Activated naive CD8-positive, alpha-beta T cell (primary cell): ENCODE measurements at regions not wholly inside any gene's neighbourhood (a gene's known extent, or its start where the extent isn't known, plus 50 kb on each side); places are given as distances from the start of the nearest gene placed in this dataset.

ENCODE experiments used
- H3K27ac Mint-ChIP-seq: one replicate; pipeline ENCODE4 v1.8.0; 2021; ENCODE audit warnings: mixed read lengths
- H3K27me3 Mint-ChIP-seq: one replicate; pipeline ENCODE4 v1.8.0; 2021; ENCODE audit warnings: mixed read lengths
- H3K36me3 Mint-ChIP-seq: one replicate; pipeline ENCODE4 v1.8.0; 2021; ENCODE audit warnings: mixed read lengths
- H3K4me1 Mint-ChIP-seq: one replicate; pipeline ENCODE4 v1.8.0; 2021; ENCODE audit warnings: low read depth, mixed read lengths
- H3K4me3 Mint-ChIP-seq: one replicate; pipeline ENCODE4 v1.8.0; 2021; ENCODE audit warnings: mild to moderate bottlenecking, mixed read lengths
- H3K9me3 Mint-ChIP-seq: one replicate; pipeline ENCODE4 v1.8.0; 2021; ENCODE audit warnings: low read depth, mixed read lengths

GRCh38 chr9:20139763-20140290, 351.0 kb upstream of the SLC24A2 start:
- Mint-ChIP-seq H3K27me3 (peaks cover 2% of the 10 kb centered on the region), H3K4me3 (no peak overlapping the region), H3K4me1 (peaks cover 7% of the 10 kb centered on the region), H3K9me3 (no peaks in the 10 kb centered on the region), H3K36me3 (peaks cover 2% of the 10 kb centered on the region), H3K27ac (no peak overlapping the region)

DNA sequence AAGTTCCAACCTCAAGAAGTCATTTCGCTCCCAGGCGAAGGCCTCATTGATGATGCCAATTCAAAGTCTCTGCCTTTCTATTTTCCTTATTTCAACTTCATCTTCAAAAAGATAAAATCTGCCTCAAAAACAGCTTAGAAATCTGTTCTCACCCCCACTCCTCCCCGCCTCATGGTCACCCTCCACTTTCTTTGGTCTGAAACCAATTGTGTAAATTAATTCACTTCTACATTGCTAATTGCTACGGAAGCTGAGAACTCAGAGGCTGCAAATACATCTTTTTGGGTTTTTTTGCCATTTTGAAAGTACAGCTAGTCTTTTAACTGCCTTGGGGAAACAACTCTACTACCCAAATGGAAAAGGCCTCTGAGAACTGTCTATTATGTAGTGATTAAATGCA, 350.0 kb upstream of the SLC24A2 start:
- no peaks in the 10 kb centered on the region for H3K9me3 Mint-ChIP-seq
- no peaks in the 10 kb centered on the region for H3K36me3 Mint-ChIP-seq
- no peak overlapping the region for H3K27ac Mint-ChIP-seq
- H3K27me3 Mint-ChIP-seq, result no peaks in the 10 kb centered on the region
- no peak overlapping the region for H3K4me3 Mint-ChIP-seq
- peaks cover 2% of the 10 kb centered on the region for H3K4me1 Mint-ChIP-seq

DNA sequence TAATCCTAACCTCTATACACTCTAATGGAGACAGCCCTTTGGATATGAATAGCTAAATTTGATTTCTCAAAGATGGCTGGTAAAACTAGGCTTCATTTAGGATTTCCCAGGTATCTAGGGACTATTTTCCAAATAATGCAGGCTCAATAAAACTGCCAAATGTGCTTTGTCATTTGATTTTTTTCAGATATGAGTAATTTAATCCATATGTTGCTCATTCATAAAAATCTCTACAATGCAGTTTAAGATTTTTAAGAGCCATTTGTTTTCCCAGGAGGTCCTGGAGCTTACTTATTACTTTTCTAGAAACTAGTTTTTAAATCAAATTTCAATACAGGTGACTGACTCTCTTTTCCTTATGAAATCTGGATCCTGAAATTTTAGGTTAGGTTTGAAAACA, 349.3 kb upstream of the SLC24A2 start:
- Mint-ChIP-seq H3K36me3 (no peaks in the 10 kb centered on the region), H3K27ac (no peak overlapping the region), H3K4me1 (no peaks in the 10 kb centered on the region), H3K9me3 (no peaks in the 10 kb centered on the region), H3K4me3 (no peak overlapping the region), H3K27me3 (no peaks in the 10 kb centered on the region)

- Mint-ChIP-seq H3K27ac (no peak overlapping the region), H3K36me3 (no peaks in the 10 kb centered on the region), H3K4me3 (no peak overlapping the region), H3K9me3 (no peaks in the 10 kb centered on the region), H3K4me1 (no peaks in the 10 kb centered on the region), H3K27me3 (no peaks in the 10 kb centered on the region)
These were observed 348.6 kb upstream of the SLC24A2 start for GRCh38 chr9:20137425-20137824.

- H3K9me3 Mint-ChIP-seq, result no peaks in the 10 kb centered on the region
- peaks cover 9% of the 10 kb centered on the region for H3K4me1 Mint-ChIP-seq
- no peaks in the 10 kb centered on the region for H3K27me3 Mint-ChIP-seq
- H3K36me3 Mint-ChIP-seq, result no peaks in the 10 kb centered on the region
- no peak overlapping the region for H3K27ac Mint-ChIP-seq
- H3K4me3 Mint-ChIP-seq, result no peak overlapping the region
These were observed 346.4 kb upstream of the SLC24A2 start for GRCh38 chr9:20135119-20135697.

- Mint-ChIP-seq H3K4me3 (no peak overlapping the region), H3K36me3 (no peaks in the 10 kb centered on the region), H3K9me3 (no peaks in the 10 kb centered on the region)
These were observed 336.9 kb upstream of the SLC24A2 start for GRCh38 chr9:20125727-20126126.

GRCh38 chr9:20119566-20119965, 330.7 kb upstream of the SLC24A2 start:
- H3K27me3 Mint-ChIP-seq, result no peaks in the 10 kb centered on the region
- no peak overlapping the region for H3K27ac Mint-ChIP-seq
- H3K36me3 Mint-ChIP-seq, result peaks cover 10% of the 10 kb centered on the region
- H3K9me3 Mint-ChIP-seq, result peaks cover 16% of the 10 kb centered on the region
- H3K4me3 Mint-ChIP-seq, result no peak overlapping the region
- no peaks in the 10 kb centered on the region for H3K4me1 Mint-ChIP-seq

More at GRCh38 chr9:20125727-20126126, 336.9 kb upstream of the SLC24A2 start:
- H3K4me1 Mint-ChIP-seq, result peaks cover 6% of the 10 kb centered on the region
- H3K27me3 Mint-ChIP-seq, result no peaks in the 10 kb centered on the region
- H3K27ac Mint-ChIP-seq, result no peak overlapping the region

GRCh38 chr9:20117986-20118385, 329.1 kb upstream of the SLC24A2 start:
- H3K4me1 Mint-ChIP-seq, result no peaks in the 10 kb centered on the region
- H3K27me3 Mint-ChIP-seq, result no peaks in the 10 kb centered on the region
- H3K27ac Mint-ChIP-seq, result no peak overlapping the region
- H3K4me3 Mint-ChIP-seq, result no peak overlapping the region
- H3K9me3 Mint-ChIP-seq, result peaks cover 16% of the 10 kb centered on the region
- H3K36me3 Mint-ChIP-seq, result peaks cover 14% of the 10 kb centered on the region

GRCh38 chr9:20117482-20117881, 328.6 kb upstream of the SLC24A2 start:
- Mint-ChIP-seq H3K9me3 (peaks cover 16% of the 10 kb centered on the region), H3K36me3 (peaks cover 14% of the 10 kb centered on the region), H3K27me3 (no peaks in the 10 kb centered on the region), H3K4me1 (no peaks in the 10 kb centered on the region), H3K4me3 (no peak overlapping the region), H3K27ac (no peak overlapping the region)

DNA sequence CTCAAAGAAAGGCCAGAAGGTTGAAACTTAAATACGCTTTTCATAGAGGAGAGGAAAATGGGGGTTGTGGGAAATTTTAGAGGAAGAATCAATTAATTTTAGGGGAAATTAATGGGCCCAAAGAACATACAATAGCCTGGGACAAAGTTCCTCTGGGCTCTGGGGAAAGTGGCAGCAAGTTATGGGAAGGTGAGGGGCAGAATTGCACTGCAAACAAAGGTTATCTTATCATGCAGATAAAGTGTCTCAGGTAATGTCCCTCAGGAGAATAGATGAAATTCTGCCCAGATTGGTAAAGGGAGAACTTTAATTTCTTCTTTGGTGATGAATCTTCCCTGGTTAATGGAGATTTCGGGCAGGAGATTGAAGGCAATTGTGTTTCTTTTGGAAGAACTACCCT, 326.1 kb upstream of the SLC24A2 start:
- Mint-ChIP-seq H3K4me3 (no peak overlapping the region), H3K4me1 (peaks cover 1% of the 10 kb centered on the region), H3K9me3 (peaks cover 16% of the 10 kb centered on the region), H3K36me3 (peaks cover 14% of the 10 kb centered on the region), H3K27ac (no peak overlapping the region), H3K27me3 (no peaks in the 10 kb centered on the region)

DNA sequence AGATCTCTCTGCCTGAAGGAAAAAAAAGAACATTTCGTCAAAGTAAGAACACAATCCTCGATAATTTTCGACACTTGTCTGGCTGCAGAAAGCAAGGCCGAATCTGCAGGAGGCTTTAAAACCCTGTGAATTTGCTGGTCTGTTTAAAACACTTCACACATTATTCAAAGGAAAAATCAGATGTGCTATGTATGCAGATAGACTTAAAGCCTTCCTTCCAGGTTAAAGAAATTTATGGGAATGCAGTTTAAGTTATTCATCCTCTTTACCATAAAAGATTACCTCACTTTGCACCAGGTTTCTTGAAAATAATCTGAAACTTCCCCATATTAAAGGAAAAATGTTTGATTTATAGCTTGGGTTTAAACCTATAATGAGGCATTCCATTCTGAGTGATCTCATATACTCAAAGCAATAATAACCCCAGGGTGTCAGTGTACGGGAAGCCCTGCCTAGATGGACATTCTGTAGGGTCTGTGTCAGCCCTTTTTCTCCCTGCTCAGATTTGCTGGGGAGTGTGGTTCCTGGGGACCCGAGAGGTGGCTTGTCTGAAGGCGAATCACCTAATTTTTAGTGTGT, 323.5 kb upstream of the SLC24A2 start:
- peaks cover 10% of the 10 kb centered on the region for H3K36me3 Mint-ChIP-seq
- peaks cover 1% of the 10 kb centered on the region for H3K4me1 Mint-ChIP-seq
- H3K27me3 Mint-ChIP-seq, result no peaks in the 10 kb centered on the region
- no peak overlapping the region for H3K4me3 Mint-ChIP-seq
- H3K9me3 Mint-ChIP-seq, result peaks cover 16% of the 10 kb centered on the region
- no peak overlapping the region for H3K27ac Mint-ChIP-seq

- Mint-ChIP-seq H3K4me3 (no peak overlapping the region), H3K36me3 (peaks cover 8% of the 10 kb centered on the region), H3K27me3 (no peaks in the 10 kb centered on the region), H3K9me3 (peaks cover 14% of the 10 kb centered on the region), H3K4me1 (peaks cover 1% of the 10 kb centered on the region), H3K27ac (no peak overlapping the region)
These were observed 322.5 kb upstream of the SLC24A2 start for GRCh38 chr9:20111173-20111843.

- H3K4me3 Mint-ChIP-seq, result no peak overlapping the region
- H3K27ac Mint-ChIP-seq, result no peak overlapping the region
- H3K36me3 Mint-ChIP-seq, result peaks cover 5% of the 10 kb centered on the region
- no peaks in the 10 kb centered on the region for H3K27me3 Mint-ChIP-seq
- H3K4me1 Mint-ChIP-seq, result no peaks in the 10 kb centered on the region
- H3K9me3 Mint-ChIP-seq, result peaks cover 8% of the 10 kb centered on the region
These were observed 306.7 kb upstream of the SLC24A2 start for GRCh38 chr9:20095430-20096092.

DNA sequence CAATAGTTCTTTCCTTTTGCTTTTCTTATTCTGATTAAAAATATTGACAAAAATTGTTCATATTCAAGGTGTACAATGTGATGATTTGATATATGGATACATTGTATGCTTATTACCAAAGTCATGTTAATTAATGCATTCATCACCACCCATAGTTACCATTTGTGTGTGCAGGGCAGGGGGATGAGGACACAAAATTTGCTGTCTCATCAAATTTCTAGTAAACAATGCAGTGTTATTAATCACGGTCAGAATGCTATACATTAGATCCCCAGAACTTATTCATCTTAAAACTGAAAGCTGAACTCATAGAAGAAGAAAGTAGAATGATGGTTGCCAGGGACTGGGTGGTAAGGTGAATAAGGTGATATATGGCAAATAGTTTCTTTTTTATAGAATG, 303.7 kb upstream of the SLC24A2 start:
- Mint-ChIP-seq H3K4me3 (no peak overlapping the region), H3K4me1 (no peaks in the 10 kb centered on the region), H3K36me3 (peaks cover 5% of the 10 kb centered on the region), H3K27ac (no peak overlapping the region), H3K27me3 (no peaks in the 10 kb centered on the region), H3K9me3 (peaks cover 8% of the 10 kb centered on the region)

GRCh38 chr9:20087481-20087880, 298.6 kb upstream of the SLC24A2 start:
- peaks cover under 1% of the 10 kb centered on the region for H3K9me3 Mint-ChIP-seq
- no peaks in the 10 kb centered on the region for H3K27me3 Mint-ChIP-seq
- H3K4me3 Mint-ChIP-seq, result no peak overlapping the region
- no peaks in the 10 kb centered on the region for H3K36me3 Mint-ChIP-seq
- H3K4me1 Mint-ChIP-seq, result no peaks in the 10 kb centered on the region
- no peak overlapping the region for H3K27ac Mint-ChIP-seq
